Renal cortical epithelial cell (primary cell): ENCODE measurements at regions not wholly inside any gene's neighbourhood (a gene's known extent, or its start where the extent isn't known, plus 50 kb on each side); places are given as distances from the start of the nearest gene placed in this dataset.
"Not testable (repeated sequence)": the region's sequence is repeated elsewhere in the genome, so short reads cannot be mapped to it uniquely, and the experiment has no call there.

Source experiments
- DNase-seq: peaks from one replicate; pipeline ENCODE4 v3.0.0-alpha.2; 2011; ENCODE audit warnings: low read depth

GRCh38 chr19:30871979-30872378, 477.3 kb downstream of the TSHZ3 start:
- DNase-seq, result no peak

GRCh38 chr19:30870876-30871275, 478.4 kb downstream of the TSHZ3 start:
- DNase-seq, result no peak

- DNase-seq, result no peak
These were observed 483.7 kb downstream of the TSHZ3 start for GRCh38 chr19:30865511-30865910.

- no peak for DNase-seq
These were observed 484.6 kb downstream of the TSHZ3 start for GRCh38 chr19:30864391-30865215.

GRCh38 chr19:30862876-30863275, 486.4 kb downstream of the TSHZ3 start:
- no peak for DNase-seq

GRCh38 chr19:30861919-30862318, 487.3 kb downstream of the TSHZ3 start:
- no peak for DNase-seq

GRCh38 chr19:30857966-30858490, 485.8 kb downstream of the ZNF536 start:
- no peak for DNase-seq

- DNase-seq, result no peak
These were observed 485.2 kb downstream of the ZNF536 start for GRCh38 chr19:30857388-30857787.

GRCh38 chr19:30856786-30857185, 484.6 kb downstream of the ZNF536 start:
- DNase-seq, result no peak

GRCh38 chr19:30856376-30856775, 484.2 kb downstream of the ZNF536 start:
- no peak for DNase-seq

- no peak for DNase-seq
These were observed 483.3 kb downstream of the ZNF536 start for GRCh38 chr19:30855442-30855841.

GRCh38 chr19:30854661-30855060, 482.5 kb downstream of the ZNF536 start:
- no peak for DNase-seq

GRCh38 chr19:30854207-30854606, 482.0 kb downstream of the ZNF536 start:
- DNase-seq, result no peak

GRCh38 chr19:30853036-30853435, 480.9 kb downstream of the ZNF536 start:
- no peak for DNase-seq

GRCh38 chr19:30852168-30852567, 480.0 kb downstream of the ZNF536 start:
- DNase-seq, result no peak

GRCh38 chr19:30851646-30852045, 479.5 kb downstream of the ZNF536 start:
- no peak for DNase-seq

GRCh38 chr19:30848636-30849425, 476.6 kb downstream of the ZNF536 start:
- no peak for DNase-seq

GRCh38 chr19:30846102-30846501, 473.9 kb downstream of the ZNF536 start:
- no peak for DNase-seq

GRCh38 chr19:30842926-30843325, 470.7 kb downstream of the ZNF536 start:
- DNase-seq, result no peak

- DNase-seq, result no peak
These were observed 469.8 kb downstream of the ZNF536 start for GRCh38 chr19:30841934-30842333.

- no peak for DNase-seq
These were observed 458.7 kb downstream of the ZNF536 start for GRCh38 chr19:30830875-30831274.

- not testable (repeated sequence) for DNase-seq
These were observed 453.3 kb downstream of the ZNF536 start for GRCh38 chr19:30825505-30825904.

GRCh38 chr19:30824809-30825208, 452.6 kb downstream of the ZNF536 start:
- DNase-seq, result no peak
